Lung microvascular endothelial cell (primary cell): ENCODE measurements at regions not wholly inside any gene's neighbourhood (a gene's known extent, or its start where the extent isn't known, plus 50 kb on each side); places are given as distances from the start of the nearest gene placed in this dataset.
A peak's percentile ranks its signal among the peaks of the same experiment; 100 is the strongest.
"Not testable (repeated sequence)": the region's sequence is repeated elsewhere in the genome, so short reads cannot be mapped to it uniquely, and the experiment has no call there.

Experiments
- DNase-seq, 2 donors: peaks; one replicate each; pipeline versions ENCODE4 v3.0.0 to v3.0.0-alpha.2; 2010; ENCODE audit warnings: low read depth in 2 of 2

GRCh38 chr6:84353459-84354423 is 126.3 kb upstream of the CEP162 start:
- no peak for DNase-seq

DNA sequence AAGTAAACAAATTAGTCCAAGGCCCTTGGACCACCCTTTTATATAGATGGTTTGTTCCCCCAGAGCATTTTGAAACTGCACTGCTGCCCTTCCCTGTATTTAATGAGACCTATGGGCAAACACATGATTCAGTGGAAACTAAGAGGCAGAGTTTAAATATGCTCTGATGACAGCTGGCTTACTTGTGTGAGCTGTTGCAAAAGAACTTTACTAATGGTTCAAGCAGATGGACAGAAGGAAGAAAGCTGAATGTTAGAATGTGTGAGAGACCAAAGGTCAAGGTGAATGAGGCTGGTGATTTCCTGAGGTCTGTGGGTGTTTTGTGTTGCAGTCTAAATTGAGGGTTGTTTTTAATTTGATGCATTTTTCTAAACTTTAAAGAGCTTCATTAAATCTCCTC is 123.0 kb upstream of the CEP162 start:
- no peak for DNase-seq

DNA sequence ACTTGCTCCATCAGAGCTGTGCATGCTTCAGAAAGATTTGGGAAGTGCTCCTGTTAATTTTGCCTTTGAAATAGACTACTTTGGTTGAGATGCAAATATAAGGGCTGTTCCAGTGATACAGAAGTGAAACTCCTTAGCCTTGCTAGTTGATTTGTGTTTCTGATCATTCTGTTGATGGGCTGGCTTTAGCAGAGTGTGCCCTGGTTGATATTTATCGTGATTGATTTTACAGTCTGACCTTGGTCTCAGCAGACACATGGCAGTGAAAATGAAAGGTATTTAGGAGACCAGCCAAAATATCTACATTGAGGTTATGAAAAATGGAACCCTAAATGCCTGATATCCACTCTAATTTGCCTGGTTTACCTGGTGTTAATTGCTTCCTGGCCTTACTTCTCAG is 122.1 kb upstream of the CEP162 start:
- DNase-seq: no peak

- no peak for DNase-seq
Measured at GRCh38 chr6:84348801-84349200, 121.4 kb upstream of the CEP162 start.

- DNase-seq: peak in 1 of 2 donors; percentile 7
Measured at GRCh38 chr6:84346372-84346771, 118.9 kb upstream of the CEP162 start.

GRCh38 chr6:84344005-84344404 is 116.6 kb upstream of the CEP162 start:
- no peak for DNase-seq

DNA sequence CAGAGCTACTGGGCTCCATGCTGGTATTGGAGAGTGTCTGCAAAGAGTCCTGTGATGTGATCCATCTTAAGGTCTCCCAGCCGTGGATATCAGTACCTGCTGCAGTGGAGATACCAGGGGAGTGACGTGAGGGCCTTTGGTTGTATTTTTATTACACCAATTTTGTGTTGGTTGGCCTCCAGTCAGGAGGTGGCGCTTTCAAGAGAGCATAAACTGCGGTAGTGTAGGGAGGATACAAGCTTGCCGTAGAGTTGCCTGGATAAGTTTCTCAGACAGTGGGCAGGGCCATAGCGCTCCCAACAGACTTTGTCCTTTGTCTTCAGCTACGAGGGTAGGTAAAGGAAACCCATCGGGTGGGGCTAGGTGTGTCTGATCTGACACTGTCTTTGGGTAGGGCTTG is 113.0 kb upstream of the CEP162 start:
- no peak for DNase-seq

DNA sequence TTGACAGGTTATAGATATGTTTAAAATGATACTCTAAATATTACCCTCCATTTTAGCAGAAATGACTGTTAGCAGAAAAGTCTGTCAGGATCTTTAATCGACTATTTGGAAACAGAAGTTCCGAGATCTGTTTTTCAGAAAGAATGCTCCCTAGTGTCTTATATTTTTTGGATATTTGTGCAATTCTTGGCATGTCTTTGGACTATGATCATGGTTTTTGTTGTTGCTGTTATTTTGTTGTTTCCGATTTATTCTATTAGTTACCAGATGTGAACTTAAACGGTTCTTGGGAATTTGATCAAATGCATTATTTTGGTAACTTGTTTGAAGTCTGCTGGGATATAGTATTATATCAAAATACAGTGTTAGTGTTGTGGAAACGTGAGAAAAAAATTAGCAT is 106.4 kb upstream of the CEP162 start:
- no peak for DNase-seq

GRCh38 chr6:84332139-84333034 is 104.9 kb upstream of the CEP162 start:
- no peak for DNase-seq

DNA sequence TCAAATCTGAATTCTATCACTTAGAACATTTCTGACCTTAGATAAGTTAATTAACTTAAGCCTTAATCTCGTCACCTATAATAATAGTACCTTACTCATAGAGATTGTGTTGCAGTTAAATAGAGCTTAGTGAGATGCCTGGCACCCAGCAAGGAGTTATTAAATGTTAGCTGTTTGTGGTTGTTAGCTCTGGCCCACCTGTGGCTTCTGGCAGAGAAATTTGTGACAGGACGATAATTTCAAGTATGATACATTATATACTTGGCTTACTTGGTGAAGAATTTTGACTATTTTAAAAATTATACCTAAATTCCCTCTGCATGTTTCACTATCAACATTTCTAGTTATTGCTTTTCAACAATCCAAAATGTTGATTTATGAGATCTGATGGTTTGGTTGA is 102.9 kb upstream of the CEP162 start:
- DNase-seq: no peak

GRCh38 chr6:84329516-84329915 is 102.1 kb upstream of the CEP162 start:
- DNase-seq: no peak

DNA sequence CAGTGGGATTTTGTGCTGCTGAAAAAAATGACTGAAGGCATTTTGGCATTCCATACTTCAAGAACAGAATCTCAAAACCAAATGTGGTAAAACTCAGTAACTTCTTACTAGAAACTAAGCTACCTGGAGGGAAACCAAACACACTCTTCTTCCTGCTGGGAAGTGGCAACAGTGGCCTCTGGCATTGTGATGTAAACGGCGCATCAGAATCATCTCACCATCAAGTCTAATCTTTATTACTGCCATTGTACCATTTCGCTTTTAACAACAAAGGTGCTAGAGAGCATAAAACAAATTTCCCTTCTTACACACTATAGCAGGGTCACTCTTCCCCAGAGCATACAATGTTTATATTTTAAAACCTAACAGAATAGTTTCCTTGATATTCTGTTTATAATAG is 101.6 kb upstream of the CEP162 start:
- DNase-seq: no peak

GRCh38 chr6:84317463-84317862 is 90.0 kb upstream of the CEP162 start:
- peak in 1 of 2 donors; percentile 8 for DNase-seq

- no peak for DNase-seq
Measured at GRCh38 chr6:84314377-84314898, 87.0 kb upstream of the CEP162 start.

DNA sequence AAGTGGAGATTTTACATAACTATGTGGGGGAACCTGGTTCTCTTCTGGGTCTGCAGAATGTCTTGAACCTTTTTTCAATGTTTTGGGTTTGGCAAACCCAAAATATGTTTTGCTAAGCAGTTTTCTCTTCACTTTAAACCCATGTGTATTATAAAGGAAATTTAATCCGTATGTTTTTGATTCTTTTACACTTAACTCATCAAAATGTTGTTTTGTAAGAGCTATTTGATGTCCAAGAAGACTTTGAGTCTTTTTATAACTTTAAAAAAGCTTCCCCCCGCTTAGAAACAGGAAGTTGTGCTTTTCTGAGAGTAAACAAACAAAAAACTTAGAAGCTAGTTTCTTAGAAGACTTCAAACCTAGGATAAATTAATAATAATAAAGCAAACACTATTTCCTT is 81.9 kb upstream of the CEP162 start:
- no peak for DNase-seq

DNA sequence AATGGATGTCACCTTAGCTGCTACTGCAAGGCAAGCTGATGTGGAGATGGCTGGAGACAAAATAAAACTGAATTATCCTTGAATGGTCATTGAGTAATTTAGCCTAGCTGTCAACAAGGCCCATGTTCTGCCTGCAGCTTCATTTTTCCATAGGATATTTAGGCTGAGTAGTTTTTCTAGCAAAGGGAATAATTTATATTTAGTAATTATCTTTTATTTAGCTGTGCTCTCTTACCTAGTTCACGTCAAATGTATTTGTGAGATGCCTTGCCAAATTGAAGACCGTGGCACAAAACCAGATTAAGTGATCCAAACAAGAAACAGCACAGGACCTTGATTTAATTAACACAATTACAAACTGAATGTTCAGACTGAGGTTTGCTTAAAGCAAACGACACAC is 77.4 kb upstream of the CEP162 start:
- DNase-seq: no peak

DNA sequence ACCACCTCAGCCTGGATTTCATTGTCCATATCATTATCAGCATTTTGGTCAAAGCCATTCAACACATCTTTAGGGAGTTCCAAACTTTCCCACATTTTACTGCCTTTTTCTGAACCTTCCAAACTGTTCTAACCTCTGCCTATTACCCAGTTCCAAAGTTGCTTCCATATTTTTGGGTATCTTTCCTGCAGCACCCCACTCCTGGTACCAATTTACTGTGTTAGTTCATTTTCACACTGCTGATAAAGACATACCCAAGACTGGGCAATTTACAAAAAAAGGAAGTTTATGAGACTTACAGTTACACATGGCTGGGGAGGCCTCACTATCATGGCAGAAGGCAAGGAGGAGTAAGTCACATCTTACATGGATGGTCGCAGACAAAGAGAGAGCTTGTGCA is 63.6 kb upstream of the CEP162 start:
- not testable (repeated sequence) for DNase-seq

GRCh38 chr6:84284428-84285049 is 57.1 kb upstream of the CEP162 start:
- peak; percentile 37 to 60 for DNase-seq

DNA sequence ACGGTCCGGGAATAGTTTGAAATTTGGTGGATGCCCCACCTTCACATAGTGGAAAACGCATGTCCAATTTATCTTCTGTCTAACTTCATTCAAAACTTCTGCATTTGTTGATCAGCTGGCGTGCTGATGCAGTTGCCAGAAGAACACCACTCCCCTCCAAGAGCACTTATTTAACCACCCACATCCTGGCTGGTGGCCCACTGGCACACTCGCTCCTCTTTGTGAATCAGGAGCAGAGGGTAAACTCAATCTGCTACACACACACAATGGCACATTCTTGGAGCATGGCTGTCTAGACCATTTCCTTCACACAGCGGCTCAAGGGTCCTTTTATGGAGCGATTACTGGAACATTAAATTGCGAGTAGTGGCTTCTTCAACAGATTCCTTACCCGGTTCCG is 55.1 kb upstream of the CEP162 start:
- no peak for DNase-seq

DNA sequence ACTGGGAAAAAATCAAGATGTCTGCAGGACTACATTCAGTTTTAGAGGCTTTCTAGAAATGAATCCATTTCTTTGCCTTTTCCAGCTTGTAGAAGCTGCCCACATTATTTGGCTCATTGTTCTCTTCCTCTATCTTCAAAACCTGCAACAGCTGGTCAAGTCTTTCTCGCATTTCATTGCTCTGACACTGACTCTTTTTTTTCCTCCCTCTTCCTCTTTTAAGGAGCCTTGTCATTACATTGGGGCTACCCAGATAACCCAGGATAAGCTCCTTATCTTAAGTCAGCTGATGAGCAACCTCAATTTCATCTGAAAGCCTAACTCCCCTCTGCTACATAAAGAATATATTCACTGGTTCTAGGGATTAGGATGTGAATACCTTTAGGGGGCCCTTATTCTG is 53.2 kb upstream of the CEP162 start:
- no peak for DNase-seq

- no peak for DNase-seq
Measured at GRCh38 chr6:84280030-84280429, 52.6 kb upstream of the CEP162 start.
